D721Med (cell line): ENCODE measurements at regions not wholly inside any gene's neighbourhood (a gene's known extent, or its start where the extent isn't known, plus 50 kb on each side); places are given as distances from the start of the nearest gene placed in this dataset.

ENCODE experiments used
- DNase-seq: peaks from one replicate; pipeline ENCODE4 v3.0.0; 2011; ENCODE audit warnings: low spot score; ENCODE audit not compliant: insufficient read length
- FAIRE-seq: peaks from 2 replicates; lab custom pipeline; 2011; peaks lifted over from hg19 to GRCh38; lab: Jason Lieb, UNC
- CTCF ChIP-seq: IDR thresholded peaks from 2 replicates; pipeline ENCODE4 v1.5.1; 2012; ENCODE audit warnings: mild to moderate bottlenecking, control low read depth; ENCODE audit not compliant: insufficient read depth; ENCODE audit errors: missing control alignments

- no peak for TF ChIP-seq CTCF
- DNase-seq (no peak), FAIRE-seq (peak; percentile 25)
Observed at GRCh38 chr1:221187174-221187573, 307.9 kb downstream of the HLX start.

DNA sequence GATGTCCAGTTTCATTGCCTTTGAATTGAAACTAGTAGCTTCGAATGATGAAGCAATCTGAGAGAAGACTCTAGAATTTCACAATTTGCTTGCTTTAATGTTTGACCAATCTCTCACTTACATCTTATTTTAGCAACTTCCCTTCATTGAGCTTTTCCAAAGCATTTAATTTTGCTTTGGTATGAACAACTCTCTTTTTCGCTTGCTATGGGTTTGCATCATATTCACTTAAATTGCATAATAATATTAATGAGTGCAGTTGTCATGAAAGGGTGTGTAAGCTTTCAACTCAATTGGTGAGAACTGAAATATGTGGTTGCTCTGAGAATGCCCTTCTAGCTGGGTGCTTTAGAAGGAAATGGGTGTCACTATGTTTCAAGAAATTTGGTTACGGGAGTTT lies 309.2 kb downstream of the HLX start:
- TF ChIP-seq CTCF = no peak
- FAIRE-seq (no peak), DNase-seq (no peak)

GRCh38 chr1:221190249-221190648 lies 311.0 kb downstream of the HLX start:
- FAIRE-seq = no peak

GRCh38 chr1:221192055-221192454 lies 312.8 kb downstream of the HLX start:
- no peak for TF ChIP-seq CTCF
- DNase-seq = no peak
- FAIRE-seq = no peak

More at GRCh38 chr1:221190249-221190648, 311.0 kb downstream of the HLX start:
- TF ChIP-seq CTCF = no peak
- no peak for DNase-seq

DNA sequence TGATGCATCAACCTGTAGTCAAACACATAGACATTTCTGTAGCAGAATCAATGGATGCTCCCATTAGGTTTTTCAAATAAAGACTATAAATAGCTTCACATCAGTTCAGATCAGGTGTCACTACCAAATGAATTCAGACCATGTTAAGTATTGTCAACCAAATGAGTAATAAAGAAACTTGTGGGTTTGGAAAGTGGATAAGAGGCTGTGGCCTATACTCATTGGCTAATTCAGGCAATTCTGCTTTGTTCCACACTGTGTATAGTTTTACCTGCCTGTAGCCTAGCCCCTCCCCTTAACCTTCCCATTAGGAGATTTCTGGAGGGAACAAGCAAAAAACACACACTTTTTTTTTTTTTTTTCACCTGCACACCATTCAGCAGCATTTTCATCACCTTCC lies 321.2 kb downstream of the HLX start:
- no peak for FAIRE-seq
- no peak for DNase-seq
- TF ChIP-seq CTCF = no peak

GRCh38 chr1:221201773-221202172 lies 322.5 kb downstream of the HLX start:
- TF ChIP-seq CTCF = no peak
- FAIRE-seq (peak; percentile 81), DNase-seq (no peak)

- peak; percentile 88 for FAIRE-seq
Observed at GRCh38 chr1:221203224-221204054, 324.2 kb downstream of the HLX start.

More at GRCh38 chr1:221203224-221204054, 324.2 kb downstream of the HLX start:
- no peak for DNase-seq
- peak; percentile 98 for TF ChIP-seq CTCF
